K562 (cell line): ENCODE measurements at regions not wholly inside any gene's neighbourhood (a gene's known extent, or its start where the extent isn't known, plus 50 kb on each side); places are given as distances from the start of the nearest gene placed in this dataset.

Experiments
- ATAC-seq: fragments of 200-7000 bp; cut with Tn5 transposase; 3 replicates; pipeline ENCODE4 v1.9.1; 2020; ENCODE audit warnings: moderate library complexity
- BruUV-seq: library from RNA; stranded (reverse); fragments of 400-500 nt; replicated peaks from 2 replicates; lab custom pipeline; 2021; lab: Mats Ljungman, UMichigan
- CTCF ChIA-PET: fragments of 300-600 bp; formaldehyde crosslinking; extraction: SDS; loops from one replicate; lab custom pipeline; 2021; ENCODE audit warnings: low intra/inter-chr PET ratio; lab: Yijun Ruan, JAX
- POLR2A ChIA-PET: fragments of 300-600, 350-650 bp; sonication (Branson Sonifier 250); formaldehyde crosslinking; extraction: SDS; loops from one replicate; lab custom pipeline; 2021; ENCODE audit warnings: antibody characterized with exemption, inconsistent platforms; lab: Yijun Ruan, JAX
- DNase-seq, 4 experiments: peaks; one replicate each; pipeline versions ENCODE4 v3.0.0 to v3.0.0-alpha.2; 2011 to 2018; ENCODE audit warnings: low spot score in 3 of 4, mixed read lengths in 3 of 4; ENCODE audit errors: extremely low read depth in 1 of 4
- FAIRE-seq: peaks from 2 replicates; lab custom pipeline; 2011; peaks lifted over from hg19 to GRCh38; lab: Jason Lieb, UNC
- H2AFZ ChIP-seq: 2 replicates; pipeline ENCODE4 v1.6.0; 2011; ENCODE audit warnings: low read depth, low read length, control low read depth, inconsistent platforms
- H3K27ac ChIP-seq: fragments of 200-600 bp; 3 replicates; pipeline ENCODE4 v1.8.0; 2011; ENCODE audit warnings: low read depth, mild to moderate bottlenecking, control low read depth, inconsistent platforms, low read length, moderate library complexity, mixed read lengths; ENCODE audit errors: extremely low read depth
- H3K27me3 ChIP-seq, 2 experiments: fragments of 300-600 bp in 1 of 2; 2 replicates in 1 of 2; 3 replicates in 1 of 2; pipeline versions ENCODE4 v1.6.0 to v1.8.0; 2011; ENCODE audit warnings: inconsistent platforms in 2 of 2, low read length in 2 of 2, mild to moderate bottlenecking in 1 of 2, mixed read lengths in 1 of 2, moderate library complexity in 1 of 2; ENCODE audit not compliant: control insufficient read depth in 2 of 2, insufficient read depth in 2 of 2
- H3K36me3 ChIP-seq: fragments of 300-600 bp; 3 replicates; pipeline ENCODE4 v1.8.0; 2011; ENCODE audit warnings: mild to moderate bottlenecking, low read length, inconsistent platforms; ENCODE audit not compliant: control insufficient read depth, insufficient read depth
- H3K4me1 ChIP-seq, 2 experiments: fragments of 200-600 bp in 1 of 2; replicated peaks in 1 of 2; 2 replicates in 1 of 2; 3 replicates in 1 of 2; pipeline versions ENCODE4 v1.5.1 to v1.8.0; 2011; ENCODE audit warnings: inconsistent platforms in 2 of 2, low read length in 2 of 2, mild to moderate bottlenecking in 1 of 2, mixed read lengths in 1 of 2, moderate library complexity in 1 of 2; ENCODE audit not compliant: control insufficient read depth in 2 of 2, insufficient read depth in 2 of 2
- H3K4me2 ChIP-seq: 2 replicates; pipeline ENCODE4 v1.6.1; 2011; ENCODE audit warnings: low read length, control low read depth, inconsistent platforms, mixed read lengths; ENCODE audit not compliant: insufficient read depth
- H3K4me3 ChIP-seq: fragments of 200-600 bp; sonication (generic), shearing (Covaris generic); 2 replicates; pipeline ENCODE4 v1.5.1; 2016; ENCODE audit warnings: control low read depth, inconsistent platforms
- H3K79me2 ChIP-seq: fragments of 200-600 bp; 3 replicates; pipeline ENCODE4 v1.8.0; 2011; ENCODE audit warnings: low read length, inconsistent platforms; ENCODE audit not compliant: control insufficient read depth, insufficient read depth
- H3K9ac ChIP-seq, 2 experiments: 2 replicates each; pipeline versions ENCODE4 v1.6.0 to v1.6.1; 2011; ENCODE audit warnings: low read depth in 2 of 2, low read length in 2 of 2, control low read depth in 1 of 2, inconsistent platforms in 1 of 2, mild to moderate bottlenecking in 1 of 2, mixed read lengths in 1 of 2; ENCODE audit not compliant: insufficient read depth in 1 of 2
- H3K9me1 ChIP-seq: one replicate; pipeline ENCODE4 v1.6.0; 2011; ENCODE audit warnings: inconsistent platforms, mild to moderate bottlenecking, low read length, moderate library complexity; ENCODE audit not compliant: control insufficient read depth, insufficient read depth
- H3K9me3 ChIP-seq: replicated peaks from 2 replicates; pipeline ENCODE4 v1.5.1; 2011; ENCODE audit warnings: low read depth, low read length, inconsistent platforms; ENCODE audit not compliant: control insufficient read depth, insufficient read depth
- H4K20me1 ChIP-seq: replicated peaks from 2 replicates; pipeline ENCODE4 v1.6.1; 2011; ENCODE audit warnings: low read length, inconsistent platforms, mixed read lengths; ENCODE audit not compliant: control insufficient read depth, insufficient read depth
- ATF3 ChIP-seq, 2 experiments: fragments of 450-650 bp in 1 of 2; sonication (generic) in 1 of 2; formaldehyde crosslinking in 1 of 2; IDR thresholded peaks in 1 of 2; conservative IDR thresholded peaks in 1 of 2; 2 replicates each; pipeline versions ENCODE4 v1.6.1 to v1.8.1; 2016 to 2023; ENCODE audit warnings: mild to moderate bottlenecking in 2 of 2, moderate library complexity in 2 of 2, inconsistent platforms in 1 of 2, missing genetic modification reagents in 1 of 2
- GTF3C2 ChIP-seq: IDR thresholded peaks from 3 replicates; pipeline ENCODE4 v1.6.1; 2011; ENCODE audit warnings: borderline replicate concordance, mild to moderate bottlenecking, moderate library complexity; ENCODE audit not compliant: insufficient read length; ENCODE audit errors: extremely low read depth
- NFIX ChIP-seq: fragments of 250-450 bp; sonication (Bioruptor Pico); IDR thresholded peaks from 2 replicates; pipeline ENCODE4 v1.4.0; 2020; ENCODE audit warnings: low read depth, mild to moderate bottlenecking, moderate library complexity
- RFX1 ChIP-seq: fragments of 450-650 bp; IDR thresholded peaks from 2 replicates; pipeline ENCODE4 v1.6.1; 2016; ENCODE audit warnings: mild to moderate bottlenecking, moderate library complexity
- SAP30 ChIP-seq: fragments of 200-600 bp; sonication (generic); IDR thresholded peaks from 2 replicates; pipeline ENCODE4 v1.6.1; 2012; ENCODE audit warnings: borderline replicate concordance, low read depth, mild to moderate bottlenecking, moderate library complexity, low read length, control low read depth, inconsistent platforms; ENCODE audit not compliant: insufficient read depth, poor library complexity, severe bottlenecking
- SMARCE1 ChIP-seq: fragments of 450-650 bp; IDR thresholded peaks from 2 replicates; pipeline ENCODE4 v1.7.1; 2016; ENCODE audit warnings: mild to moderate bottlenecking
- UBTF ChIP-seq, 2 experiments: IDR thresholded peaks; 2 replicates each; pipeline ENCODE4 v1.6.1; 2012; ENCODE audit warnings: improper control_type of control experiment in 2 of 2, low read depth in 2 of 2, low read length in 2 of 2, borderline replicate concordance in 1 of 2
- ZNF239 ChIP-seq: fragments of 250-450 bp; sonication (Bioruptor Pico); IDR thresholded peaks from 2 replicates; pipeline ENCODE4 v1.4.0; 2020; ENCODE audit warnings: mild to moderate bottlenecking
- ZSCAN32 ChIP-seq: fragments of 450-650 bp; formaldehyde crosslinking; IDR thresholded peaks from 2 replicates; pipeline ENCODE4 v1.4.0; 2020; ENCODE audit warnings: mild to moderate bottlenecking, moderate library complexity
- WGBS: fragments of 100-300 bp; shearing (Covaris generic); methylation state at CpG from one replicate; pipeline ENCODE4 v1.1.6; 2016; ENCODE audit warnings: low coverage, mixed read lengths; ENCODE audit not compliant: insufficient coverage; ENCODE audit errors: missing lambda C conversion rate; 5-methylcytosine and 5-hydroxymethylcytosine counted together
- in situ Hi-C: fragments of 300-500 bp; cut with MboI; formaldehyde crosslinking; loops from 4 replicates; pipeline ENCODE4 v1.15.0; 2018; ENCODE audit warnings: inconsistent platforms, mixed read lengths
- intact Hi-C: fragments of 100-400 bp; cut with micrococcal nuclease; formaldehyde crosslinking; loops from 2 replicates; pipeline ENCODE4 v1.14.2; 2022

- in situ Hi-C loops = no loop called here
- no peaks in the 10 kb centered on the region for H3K4me1 ChIP-seq
- no peaks in the 10 kb centered on the region for H3K9me3 ChIP-seq
- H3K79me2 ChIP-seq = no peaks in the 10 kb centered on the region
- no peaks in the 10 kb centered on the region for H3K9me1 ChIP-seq
- H3K4me2 ChIP-seq = no peak overlapping the region
- DNase-seq (no peak), ATAC-seq (no peak), FAIRE-seq (no peak)
- H3K27me3 ChIP-seq = no peaks in the 10 kb centered on the region
- WGBS = 17% methylated on average over 12 of the region's 12 CpGs
- intact Hi-C loops = no loop called here
- CTCF ChIA-PET = no interaction called here
- H4K20me1 ChIP-seq = no peaks in the 10 kb centered on the region
- no peak overlapping the region for H3K9ac ChIP-seq
- POLR2A ChIA-PET = no interaction called here
- H3K4me3 ChIP-seq = no peak overlapping the region
- no peak overlapping the region for H2AFZ ChIP-seq
- no peak overlapping the region for H3K27ac ChIP-seq
- no TSS peak for BruUV-seq
- TF ChIP-seq NFIX (no peak), UBTF (IDR thresholded peaks at IDR 0.05; ENCODE audit: borderline replicate concordance in 1 of 2, low read depth in 2 of 2, low read length in 2 of 2) (no peak)
- TF ChIP-seq, all 486 proteins: peak for 0
- no peaks in the 10 kb centered on the region for H3K36me3 ChIP-seq
Measured at GRCh38 chr12:22971701-22972191, 346.8 kb downstream of the ETNK1 start.

- no TSS peak for BruUV-seq
- Histone ChIP-seq H3K27ac (no peak overlapping the region), H3K79me2 (no peaks in the 10 kb centered on the region), H4K20me1 (no peaks in the 10 kb centered on the region), H3K27me3 (peaks cover 0 to under 1% of the 10 kb centered on the region in 2 experiments; a peak in 2 of 5 replicates), H2AFZ (no peak overlapping the region), H3K4me1 (no peaks in the 10 kb centered on the region), H3K4me3 (no peak overlapping the region), H3K9me3 (no peaks in the 10 kb centered on the region), H3K9me1 (no peaks in the 10 kb centered on the region), H3K4me2 (no peak overlapping the region), H3K36me3 (no peaks in the 10 kb centered on the region), H3K9ac (no peak overlapping the region)
- in situ Hi-C loops (no loop called here), intact Hi-C loops (no loop called here)
- no peak for ATAC-seq
- no peak for FAIRE-seq
- POLR2A ChIA-PET = no interaction called here
- peak in 2 of 4 experiments; percentile 9 to 14 for DNase-seq
- CTCF ChIA-PET = no interaction called here
- TF ChIP-seq RFX1 = no peak
- TF ChIP-seq SMARCE1 = peak; percentile 28; the same call in 1 of the 2 replicates
- no peak for TF ChIP-seq SAP30
- peak; percentile 80 for TF ChIP-seq ATF3 (IDR thresholded peaks at IDR 0.05)
- TF ChIP-seq ATF3 (CRISPR knock-in tag; conservative IDR thresholded peaks at IDR 0.05) = no peak
- no peak for TF ChIP-seq ZNF239 (CRISPR knock-in tag)
- no peak for TF ChIP-seq ZSCAN32
- no peak for TF ChIP-seq GTF3C2
Measured at GRCh38 chr12:22974865-22975264, 349.9 kb downstream of the ETNK1 start.
